Keratinocyte (primary cell): ENCODE measurements at regions not wholly inside any gene's neighbourhood (a gene's known extent, or its start where the extent isn't known, plus 50 kb on each side); places are given as distances from the start of the nearest gene placed in this dataset.

Source experiments
- DNase-seq: peaks from one replicate; pipeline ENCODE4 v3.0.0-alpha.2; 2011; ENCODE audit warnings: low read depth, missing footprints, low spot score
- FAIRE-seq: peaks from 2 replicates; lab custom pipeline; 2011; peaks lifted over from hg19 to GRCh38; lab: Jason Lieb, UNC
- H2AFZ ChIP-seq: 2 replicates; pipeline ENCODE4 v1.6.0; 2012; ENCODE audit warnings: low read length, control low read depth, inconsistent platforms; ENCODE audit not compliant: control insufficient read depth
- H3K27ac ChIP-seq: 2 replicates; pipeline ENCODE4 v1.5.1; 2011; ENCODE audit warnings: low read length; ENCODE audit not compliant: control insufficient read depth, insufficient read depth
- H3K27me3 ChIP-seq: 3 replicates; pipeline ENCODE4 v1.6.0; 2011; ENCODE audit warnings: low read length; ENCODE audit not compliant: control insufficient read depth, insufficient read depth; ENCODE audit errors: extremely low read depth
- H3K36me3 ChIP-seq, 2 experiments: 2 replicates in 1 of 2; 3 replicates in 1 of 2; pipeline ENCODE4 v1.5.1; 2011; ENCODE audit warnings: low read length in 2 of 2, mild to moderate bottlenecking in 1 of 2; ENCODE audit not compliant: control insufficient read depth in 2 of 2, insufficient read depth in 2 of 2; ENCODE audit errors: extremely low read depth in 1 of 2
- H3K4me1 ChIP-seq: 3 replicates; pipeline ENCODE4 v1.5.1; 2011; ENCODE audit warnings: low read length; ENCODE audit not compliant: control insufficient read depth, insufficient read depth; ENCODE audit errors: extremely low read depth
- H3K4me2 ChIP-seq: 3 replicates; pipeline ENCODE4 v1.6.0; 2011; ENCODE audit warnings: low read depth, low read length; ENCODE audit not compliant: control insufficient read depth, insufficient read depth; ENCODE audit errors: extremely low read depth
- H3K4me3 ChIP-seq, 3 experiments: fragments of 200-600 bp in 1 of 3; sonication (generic) in 1 of 3; 2 replicates in 2 of 3; 3 replicates in 1 of 3; pipeline ENCODE4 v1.5.1; 2011 to 2016; ENCODE audit warnings: low read length in 3 of 3, mild to moderate bottlenecking in 3 of 3, control low read depth in 2 of 3, inconsistent platforms in 1 of 3, low read depth in 1 of 3, mixed read lengths in 1 of 3, mixed run types in 1 of 3, moderate library complexity in 1 of 3; ENCODE audit not compliant: control insufficient read depth in 2 of 3, insufficient read depth in 2 of 3; ENCODE audit errors: extremely low read depth in 1 of 3
- H3K79me2 ChIP-seq: 2 replicates; pipeline ENCODE4 v1.6.0; 2012; ENCODE audit warnings: low read length; ENCODE audit not compliant: control insufficient read depth, insufficient read depth
- H3K9ac ChIP-seq: 3 replicates; pipeline ENCODE4 v1.6.0; 2011; ENCODE audit warnings: low read length; ENCODE audit not compliant: control insufficient read depth, insufficient read depth; ENCODE audit errors: extremely low read depth
- H3K9me1 ChIP-seq: 3 replicates; pipeline ENCODE4 v1.6.0; 2011; ENCODE audit warnings: low read length; ENCODE audit not compliant: control insufficient read depth, insufficient read depth; ENCODE audit errors: extremely low read depth
- H3K9me3 ChIP-seq: 2 replicates; pipeline ENCODE4 v1.5.1; 2012; ENCODE audit warnings: low read depth, low read length; ENCODE audit not compliant: control insufficient read depth
- H4K20me1 ChIP-seq: 3 replicates; pipeline ENCODE4 v1.6.0; 2011; ENCODE audit warnings: low read length; ENCODE audit not compliant: control insufficient read depth, insufficient read depth; ENCODE audit errors: extremely low read depth
- EZH2 ChIP-seq: IDR thresholded peaks from one replicate; pipeline ENCODE4 v1.6.1; 2012; ENCODE audit warnings: inconsistent platforms, mild to moderate bottlenecking, low read length, moderate library complexity
- dilution Hi-C: fragments of 300-500 bp; cut with MboI; formaldehyde crosslinking; loops from one replicate; pipeline ENCODE4 v1.7.0; 2020; ENCODE audit warnings: low sequenced_read_pairs; ENCODE audit not compliant: extremely low pct_ligation_motif_present
- TF ChIP-seq, protein P1 (sequence below), 3 experiments: IDR thresholded peaks in 1 of 3; conservative IDR thresholded peaks in 1 of 3; optimal IDR thresholded peaks in 1 of 3; 2 replicates in 2 of 3; 3 replicates in 1 of 3; pipeline versions ENCODE3 to v1.5.1; 2011; ENCODE audit warnings: low read length in 3 of 3, mild to moderate bottlenecking in 3 of 3, moderate library complexity in 2 of 3, control low read depth in 1 of 3, inconsistent platforms in 1 of 3; ENCODE audit not compliant: insufficient read depth in 2 of 3; ENCODE audit errors: extremely low read depth in 1 of 3

DNA sequence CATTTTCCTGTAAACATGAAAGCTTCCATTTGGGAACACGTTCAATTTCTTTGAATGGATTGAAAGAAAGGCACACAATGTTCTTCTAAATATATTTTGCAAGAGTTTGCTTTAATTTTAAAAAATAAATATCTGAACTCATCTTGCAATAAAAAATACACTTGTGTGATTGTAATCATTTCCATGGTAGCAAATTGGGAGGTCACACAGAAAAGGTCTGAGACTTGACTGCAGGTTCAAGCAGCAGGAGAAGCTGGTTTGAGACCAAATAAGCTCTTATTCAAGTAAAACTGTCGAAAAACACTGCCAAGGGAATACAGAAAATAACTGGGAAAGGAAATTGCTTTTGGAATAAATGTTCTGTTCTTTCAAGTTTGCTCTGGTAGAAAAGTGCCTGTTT lies 498.9 kb downstream of the ADGRL2 start:
- DNase-seq, result no peak
- no peaks in the 10 kb centered on the region for H3K9me3 ChIP-seq
- no peak overlapping the region for H3K4me3 ChIP-seq
- H3K4me2 ChIP-seq, result no peak overlapping the region
- no peak for TF ChIP-seq EZH2
- TF ChIP-seq, protein P1, sequence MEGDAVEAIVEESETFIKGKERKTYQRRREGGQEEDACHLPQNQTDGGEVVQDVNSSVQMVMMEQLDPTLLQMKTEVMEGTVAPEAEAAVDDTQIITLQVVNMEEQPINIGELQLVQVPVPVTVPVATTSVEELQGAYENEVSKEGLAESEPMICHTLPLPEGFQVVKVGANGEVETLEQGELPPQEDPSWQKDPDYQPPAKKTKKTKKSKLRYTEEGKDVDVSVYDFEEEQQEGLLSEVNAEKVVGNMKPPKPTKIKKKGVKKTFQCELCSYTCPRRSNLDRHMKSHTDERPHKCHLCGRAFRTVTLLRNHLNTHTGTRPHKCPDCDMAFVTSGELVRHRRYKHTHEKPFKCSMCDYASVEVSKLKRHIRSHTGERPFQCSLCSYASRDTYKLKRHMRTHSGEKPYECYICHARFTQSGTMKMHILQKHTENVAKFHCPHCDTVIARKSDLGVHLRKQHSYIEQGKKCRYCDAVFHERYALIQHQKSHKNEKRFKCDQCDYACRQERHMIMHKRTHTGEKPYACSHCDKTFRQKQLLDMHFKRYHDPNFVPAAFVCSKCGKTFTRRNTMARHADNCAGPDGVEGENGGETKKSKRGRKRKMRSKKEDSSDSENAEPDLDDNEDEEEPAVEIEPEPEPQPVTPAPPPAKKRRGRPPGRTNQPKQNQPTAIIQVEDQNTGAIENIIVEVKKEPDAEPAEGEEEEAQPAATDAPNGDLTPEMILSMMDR (optimal IDR thresholded peaks at IDR 0.05 in 1 of 3, IDR thresholded peaks at IDR 0.05 in 1 of 3, conservative IDR thresholded peaks at IDR 0.05 in 1 of 3; ENCODE audit: extremely low read depth in 1 of 3, insufficient read depth in 2 of 3, low read length in 3 of 3), result no peak
- no peaks in the 10 kb centered on the region for H3K4me1 ChIP-seq
- no peak for FAIRE-seq
- no peak overlapping the region for H3K27ac ChIP-seq
- H3K36me3 ChIP-seq, result no peaks in the 10 kb centered on the region
- H4K20me1 ChIP-seq, result no peaks in the 10 kb centered on the region
- dilution Hi-C loops, result no loop called here
- no peaks in the 10 kb centered on the region for H3K27me3 ChIP-seq
- H2AFZ ChIP-seq, result no peak overlapping the region
- H3K9me1 ChIP-seq, result no peaks in the 10 kb centered on the region
- no peaks in the 10 kb centered on the region for H3K79me2 ChIP-seq
- no peak overlapping the region for H3K9ac ChIP-seq

DNA sequence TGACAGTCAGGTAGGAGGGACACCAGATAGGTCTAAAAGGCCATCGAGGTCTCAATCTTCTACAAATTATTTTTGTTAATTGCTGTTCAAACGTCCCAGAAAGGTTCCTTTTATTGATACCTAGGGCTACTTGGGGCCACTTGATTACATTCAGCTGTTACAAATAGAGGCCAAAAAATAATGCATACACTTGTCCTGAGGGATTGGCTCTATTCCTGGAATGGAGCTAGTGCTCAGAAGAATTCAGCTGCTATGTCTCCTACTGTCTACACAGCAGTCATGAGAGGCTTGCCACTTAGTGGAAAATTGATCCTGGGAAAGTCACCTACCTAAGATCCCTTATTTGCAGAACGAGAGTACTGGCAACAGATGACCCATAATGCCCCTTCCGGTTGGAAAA lies 498.3 kb downstream of the ADGRL2 start:
- H3K36me3 ChIP-seq, result no peaks in the 10 kb centered on the region
- H4K20me1 ChIP-seq, result no peaks in the 10 kb centered on the region
- TF ChIP-seq, protein P1 (optimal IDR thresholded peaks at IDR 0.05 in 1 of 3, IDR thresholded peaks at IDR 0.05 in 1 of 3, conservative IDR thresholded peaks at IDR 0.05 in 1 of 3; ENCODE audit: extremely low read depth in 1 of 3, insufficient read depth in 2 of 3, low read length in 3 of 3), result no peak
- no peak for TF ChIP-seq EZH2
- H3K27ac ChIP-seq, result no peak overlapping the region
- no peak overlapping the region for H2AFZ ChIP-seq
- H3K9me1 ChIP-seq, result no peaks in the 10 kb centered on the region
- DNase-seq, result no peak
- no peaks in the 10 kb centered on the region for H3K4me1 ChIP-seq
- H3K9me3 ChIP-seq, result no peaks in the 10 kb centered on the region
- dilution Hi-C loops, result no loop called here
- no peaks in the 10 kb centered on the region for H3K79me2 ChIP-seq
- no peak overlapping the region for H3K4me2 ChIP-seq
- no peaks in the 10 kb centered on the region for H3K27me3 ChIP-seq
- H3K4me3 ChIP-seq, result no peak overlapping the region
- FAIRE-seq, result no peak
- H3K9ac ChIP-seq, result no peak overlapping the region
